Endometrium (tissue), 2 donors: ENCODE measurements at regions not wholly inside any gene's neighbourhood (a gene's known extent, or its start where the extent isn't known, plus 50 kb on each side); places are given as distances from the start of the nearest gene placed in this dataset.
"Not testable (repeated sequence)": the region's sequence is repeated elsewhere in the genome, so short reads cannot be mapped to it uniquely, and the experiment has no call there.

Experiments used
- FAIRE-seq: peaks from 2 replicates; lab custom pipeline; 2012; peaks lifted over from hg19 to GRCh38; lab: Jason Lieb, UNC
- donor health status: control.
- donor health status: control.

- not testable (repeated sequence) for FAIRE-seq
These were observed 139.2 kb upstream of the ERV3-1 start for GRCh38 chr7:65145710-65146109.

DNA sequence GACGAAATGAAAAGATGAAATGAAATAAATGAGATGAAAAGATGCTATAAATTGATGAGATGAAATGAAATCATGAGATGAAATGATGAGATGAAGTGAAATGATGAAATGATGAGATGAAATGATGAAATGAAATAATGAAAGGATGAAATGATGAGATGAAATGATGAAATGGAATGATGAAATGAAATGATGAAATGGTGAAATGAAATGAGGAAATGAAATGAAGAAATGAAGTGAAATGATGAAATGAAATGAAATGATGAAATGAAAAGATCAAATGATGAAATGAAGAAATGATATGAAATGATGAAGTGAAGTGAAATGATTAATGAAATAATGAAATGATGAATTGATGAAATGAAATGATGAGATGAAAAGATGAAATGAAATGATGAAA, 138.5 kb upstream of the ERV3-1 start:
- FAIRE-seq: not testable (repeated sequence)

DNA sequence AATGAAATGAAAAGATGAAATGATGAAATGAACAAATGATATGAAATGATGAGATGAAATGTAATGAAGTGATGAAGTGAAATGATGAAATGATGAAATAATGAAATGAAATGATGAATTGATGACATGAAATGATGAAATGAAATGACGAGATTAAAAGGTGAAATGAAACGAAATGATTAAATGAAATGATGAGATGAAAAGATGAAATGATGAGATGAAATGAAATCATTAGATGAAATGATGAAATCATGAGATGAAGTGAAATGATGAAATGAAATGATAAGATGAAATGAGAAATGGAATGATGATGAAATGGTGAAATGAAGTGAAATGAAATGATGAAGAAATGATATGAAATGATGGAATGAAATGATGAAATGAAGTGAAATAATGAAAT, 138.1 kb upstream of the ERV3-1 start:
- FAIRE-seq: not testable (repeated sequence)

DNA sequence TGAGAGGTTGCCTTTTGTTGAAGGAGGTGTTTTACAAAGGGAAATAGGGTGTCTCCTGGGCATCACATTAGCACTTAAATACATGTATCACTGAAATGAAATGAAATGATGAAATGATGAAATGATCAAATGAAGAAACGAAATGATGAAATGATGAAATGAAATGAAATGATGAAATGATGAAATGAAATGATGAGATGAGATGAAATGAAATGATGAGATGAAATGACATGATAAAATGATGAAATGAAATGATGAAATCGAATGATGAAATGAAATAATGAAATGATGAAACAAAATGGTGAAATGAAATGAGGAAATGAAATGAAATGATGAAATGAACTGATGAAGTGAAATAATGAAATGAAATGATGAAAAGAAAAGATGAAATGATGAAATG, 137.6 kb upstream of the ERV3-1 start:
- FAIRE-seq: peak; percentile 80

GRCh38 chr7:65141894-65142293, 135.4 kb upstream of the ERV3-1 start:
- FAIRE-seq: not testable (repeated sequence)

GRCh38 chr7:65141405-65141778, 134.9 kb upstream of the ERV3-1 start:
- FAIRE-seq: not testable (repeated sequence)

DNA sequence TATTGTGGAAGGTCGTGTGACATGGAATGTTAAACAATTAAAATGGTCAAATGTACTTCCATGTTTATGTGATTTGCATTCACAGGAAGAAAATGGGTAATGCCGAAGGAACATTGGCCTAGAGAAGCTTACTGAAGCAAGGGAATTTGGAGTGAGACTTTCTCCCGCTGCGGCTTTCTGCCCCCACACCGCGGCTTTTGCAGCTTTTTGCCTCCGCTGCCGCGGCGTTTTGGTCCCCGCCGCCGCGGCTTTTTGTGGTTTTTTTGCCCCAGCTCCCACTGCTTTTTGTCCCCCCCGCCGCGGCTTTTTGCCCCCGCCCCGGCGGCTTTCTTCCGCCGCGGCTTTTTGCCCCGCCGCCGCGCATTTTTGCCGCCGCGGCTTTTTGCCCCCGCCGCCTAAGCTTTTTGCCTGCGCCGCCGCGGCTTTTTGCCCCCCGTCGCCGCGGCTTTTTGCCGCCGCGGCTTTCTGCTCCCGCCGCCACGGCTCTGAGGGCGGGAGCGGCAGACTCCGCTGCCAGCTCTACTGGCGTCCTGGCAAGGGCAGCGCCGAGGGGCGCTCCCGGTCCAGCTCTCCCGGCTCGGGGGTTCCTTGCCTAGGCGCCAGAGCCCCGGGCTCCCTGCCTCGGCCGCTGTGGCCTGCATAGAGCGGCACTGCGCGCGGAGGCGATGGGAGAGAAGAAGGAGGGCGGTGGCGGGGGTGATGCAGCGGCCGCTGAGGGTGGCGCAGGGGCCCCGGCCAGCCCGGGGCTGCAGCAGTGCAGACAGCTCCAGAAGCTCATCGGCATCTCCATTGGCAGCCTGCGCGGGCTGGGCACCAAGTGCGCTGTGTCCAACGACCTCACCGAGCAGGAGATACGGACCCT, 134.3 kb upstream of the ERV3-1 start:
- not testable (repeated sequence) for FAIRE-seq

- FAIRE-seq: not testable (repeated sequence)
These were observed 130.4 kb upstream of the ERV3-1 start for GRCh38 chr7:65136850-65137249.

DNA sequence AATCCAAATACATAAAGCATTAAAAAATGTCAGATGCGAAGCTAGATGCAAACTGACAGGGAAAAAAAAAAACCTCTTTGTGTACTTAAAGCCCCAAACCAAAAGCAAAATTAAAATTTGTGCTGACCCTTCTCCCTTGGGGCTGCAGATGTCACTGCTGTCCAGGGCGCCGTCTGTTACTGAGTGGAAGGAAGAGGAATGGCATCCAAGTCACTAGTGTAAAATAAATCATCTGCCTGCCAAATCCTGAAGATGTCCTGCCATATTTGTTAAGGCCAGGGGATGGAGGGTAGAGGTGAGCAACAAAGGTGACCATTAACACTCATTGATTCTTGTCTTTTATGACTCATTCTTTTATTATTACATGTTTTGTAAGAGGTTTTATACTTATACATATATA, 126.6 kb upstream of the ERV3-1 start:
- FAIRE-seq: not testable (repeated sequence)

DNA sequence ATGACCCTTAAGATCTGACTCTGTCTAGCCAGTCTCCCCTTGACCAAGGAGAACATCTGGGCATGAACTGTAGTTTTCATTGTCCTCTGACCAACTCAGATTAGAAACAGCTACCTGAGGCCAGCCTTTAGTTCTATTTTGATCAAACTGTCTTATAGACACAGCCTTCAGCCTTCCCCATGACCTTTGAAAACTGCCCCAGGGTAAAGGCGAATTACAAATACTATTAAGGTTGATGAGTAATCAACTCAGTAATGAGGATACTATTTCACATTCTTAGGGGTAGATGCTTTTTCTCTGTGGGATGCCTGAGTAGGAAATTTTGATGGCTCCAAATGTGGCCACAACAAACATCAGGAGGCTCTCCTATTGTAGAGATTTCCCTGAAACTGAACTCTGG, 125.8 kb upstream of the ERV3-1 start:
- FAIRE-seq: not testable (repeated sequence)

GRCh38 chr7:65127364-65127763, 120.9 kb upstream of the ERV3-1 start:
- not testable (repeated sequence) for FAIRE-seq

GRCh38 chr7:65124600-65124999, 118.1 kb upstream of the ERV3-1 start:
- not testable (repeated sequence) for FAIRE-seq

DNA sequence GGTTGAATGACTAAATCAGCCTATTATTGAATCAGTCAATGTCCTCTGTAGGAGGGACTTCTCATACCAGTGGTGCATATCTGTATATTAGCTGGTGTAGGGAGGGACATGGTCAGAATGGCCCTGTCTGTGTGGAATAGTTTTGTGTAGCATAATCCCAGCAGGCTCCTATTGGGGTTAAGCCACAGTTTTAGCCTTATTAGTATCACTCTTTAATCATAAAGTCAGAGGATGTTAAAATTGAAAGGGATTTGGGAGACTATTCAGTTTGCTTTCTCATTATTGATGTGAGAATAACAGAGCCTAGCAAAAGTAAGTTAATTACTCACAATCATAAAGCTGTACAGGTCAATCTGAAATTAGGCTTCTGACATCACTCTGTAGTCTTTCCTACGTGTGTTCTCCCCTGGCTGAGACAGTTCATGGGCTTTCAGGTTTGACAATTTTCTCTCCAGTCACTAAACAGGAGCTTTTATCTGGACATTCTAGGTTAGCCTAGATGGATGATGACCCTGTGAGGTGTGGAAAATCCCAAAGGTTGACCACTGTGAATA, 99.2 kb upstream of the ERV3-1 start:
- FAIRE-seq: not testable (repeated sequence)

- not testable (repeated sequence) for FAIRE-seq
These were observed 94.0 kb upstream of the ERV3-1 start for GRCh38 chr7:65100499-65100898.

- not testable (repeated sequence) for FAIRE-seq
These were observed 75.2 kb upstream of the ERV3-1 start for GRCh38 chr7:65081669-65082055.

DNA sequence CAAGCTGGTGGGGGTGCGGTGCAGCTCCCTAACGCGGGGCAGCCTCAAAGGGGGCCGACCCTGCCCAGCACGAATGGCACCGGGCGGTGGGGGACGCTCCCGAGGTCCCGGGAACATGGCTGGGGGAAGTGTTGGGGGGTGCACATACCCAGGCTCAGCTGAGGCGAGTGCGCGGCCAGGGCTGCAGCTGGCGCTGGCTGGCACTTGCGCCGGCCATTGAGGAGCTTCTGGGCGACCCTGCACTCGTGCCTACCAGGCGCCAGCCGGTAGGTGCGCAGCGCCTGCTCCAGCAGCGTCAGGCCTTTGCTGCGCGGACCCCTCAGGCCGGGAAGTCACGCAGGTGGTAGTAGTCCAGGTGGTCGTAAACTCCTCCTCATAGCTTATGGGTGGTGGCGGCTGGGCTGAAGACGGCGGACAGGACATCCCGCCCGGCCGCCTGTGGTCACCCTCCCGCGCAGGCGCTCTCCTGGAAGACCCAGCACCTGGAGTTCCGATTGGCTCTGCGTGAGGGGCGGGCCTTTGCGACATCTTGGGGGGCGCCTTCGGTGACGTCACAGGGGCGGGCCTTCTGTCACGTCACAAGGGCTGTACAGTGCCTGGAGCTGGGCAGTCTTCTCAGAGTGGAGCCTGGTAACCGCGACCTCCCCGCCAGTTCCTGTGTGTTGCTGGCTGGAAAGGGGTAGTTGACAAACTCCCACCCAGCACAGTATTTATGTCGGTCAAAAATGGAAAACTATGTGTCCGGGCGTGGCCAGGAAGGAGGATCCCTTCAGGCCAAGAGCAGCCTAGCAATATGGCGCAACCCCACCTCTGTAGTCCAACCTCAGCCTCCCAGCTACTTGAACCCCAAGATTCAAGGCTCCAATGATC, 74.5 kb upstream of the ERV3-1 start:
- peak; percentile 12 for FAIRE-seq

DNA sequence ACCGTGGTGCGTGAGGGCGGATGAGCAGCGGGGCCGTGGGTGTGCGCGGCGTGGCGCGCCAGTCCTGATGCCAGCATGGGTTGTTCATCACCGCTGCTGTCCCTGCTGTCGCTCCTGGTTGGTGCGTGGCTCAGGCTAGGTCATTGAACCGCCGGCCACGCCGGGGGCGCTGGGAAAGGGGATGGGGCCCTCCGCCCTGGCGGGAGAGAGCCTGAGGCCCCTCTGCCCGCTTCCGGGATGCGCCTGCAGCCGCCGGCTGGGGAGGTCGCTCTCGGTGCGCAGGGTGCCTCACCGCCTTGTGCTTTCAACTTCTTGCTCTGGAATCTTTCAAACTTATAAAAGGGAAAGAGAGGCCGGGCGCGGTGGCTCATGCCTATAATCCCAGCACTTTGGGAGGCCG, 68.5 kb upstream of the ERV3-1 start:
- FAIRE-seq: not testable (repeated sequence)

GRCh38 chr7:65073160-65073559, 66.7 kb upstream of the ERV3-1 start:
- FAIRE-seq: not testable (repeated sequence)

- FAIRE-seq: not testable (repeated sequence)
These were observed 65.5 kb upstream of the ERV3-1 start for GRCh38 chr7:65071854-65072431.

DNA sequence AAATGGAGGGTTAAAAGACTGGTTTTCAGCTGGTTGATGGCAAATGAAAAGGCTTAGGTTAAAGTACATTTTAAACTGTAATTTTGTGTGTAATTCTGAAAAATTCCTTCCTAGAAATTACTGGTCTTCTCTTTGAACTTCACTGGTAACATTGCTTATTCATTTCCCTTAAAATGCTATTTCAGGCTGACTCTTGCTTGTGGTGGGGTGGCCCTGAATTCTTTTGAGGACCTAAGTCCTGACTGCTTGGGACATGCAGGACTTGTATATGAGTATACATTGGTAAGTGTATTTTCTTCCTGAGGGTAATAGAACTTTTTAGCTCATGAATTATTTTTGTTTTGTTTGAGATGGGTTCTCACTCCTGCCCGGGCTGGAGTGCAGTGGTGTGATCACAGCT, 63.0 kb upstream of the ERV3-1 start:
- not testable (repeated sequence) for FAIRE-seq

DNA sequence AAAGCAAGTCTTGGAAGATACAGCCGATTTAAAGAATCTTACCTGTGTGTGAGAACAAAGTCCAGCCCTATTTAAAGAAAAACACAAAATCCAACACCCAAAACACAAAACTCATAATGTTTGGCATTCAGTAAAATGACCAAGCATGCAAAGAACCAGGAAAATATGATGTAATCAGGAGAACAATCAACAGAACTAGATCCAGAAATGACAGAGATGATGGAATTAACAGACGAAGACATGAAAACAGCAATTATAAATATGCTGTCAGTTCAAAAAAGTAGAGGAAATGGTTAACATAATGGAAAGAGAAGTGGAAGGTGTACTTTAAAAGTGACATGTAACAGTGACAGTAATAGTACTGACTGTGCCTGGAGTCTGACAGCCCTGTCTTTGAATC, 56.1 kb upstream of the ERV3-1 start:
- FAIRE-seq: not testable (repeated sequence)

DNA sequence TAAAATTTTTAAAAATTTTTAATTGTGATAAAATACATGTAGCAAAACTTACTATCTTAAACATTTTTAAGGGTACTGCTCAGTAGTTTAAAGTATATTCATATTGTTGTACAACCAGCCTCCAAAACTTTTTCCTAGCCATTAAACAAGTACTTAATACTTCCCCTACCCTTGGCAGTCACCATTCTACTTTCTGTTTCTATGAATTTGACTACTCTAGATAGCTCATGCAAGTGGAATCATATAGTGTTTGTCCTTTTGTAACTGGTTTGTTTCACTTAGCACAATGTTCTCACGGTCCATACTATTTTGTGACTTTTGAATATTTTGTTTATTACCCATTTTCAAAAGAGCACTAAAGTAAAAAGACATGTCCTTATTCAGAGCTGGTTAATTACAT, 52.8 kb upstream of the ERV3-1 start:
- FAIRE-seq: not testable (repeated sequence)
